ENCODE measurements at regions not wholly inside any gene's neighbourhood (a gene's known extent, or its start where the extent isn't known, plus 50 kb on each side); places are given as distances from the start of the nearest gene placed in this dataset.
"Not testable (repeated sequence)": the region's sequence is repeated elsewhere in the genome, so short reads cannot be mapped to it uniquely, and the experiment has no call there.

GRCh38 chr7:109635374-109635773 lies 1065.7 kb downstream of the DNAJB9 start:
- Histone ChIP-seq H3K4me3 (no peak overlapping the region), H3K4me1 (ENCODE audit: low read depth) (no peaks in the 10 kb centered on the region), H3K9me3 (peaks cover 15% of the 10 kb centered on the region), H3K36me3 (ENCODE audit: low read depth) (no peaks in the 10 kb centered on the region)
- ATAC-seq: no peak
- intact Hi-C loops (cut with DNase I, micrococcal nuclease): no loop called here
- no peak for TF ChIP-seq CTCF (IDR thresholded peaks at IDR 0.05)
- no peak for DNase-seq

- no peak for TF ChIP-seq CTCF (IDR thresholded peaks at IDR 0.05)
- ATAC-seq: no peak
These were observed 1067.8 kb downstream of the DNAJB9 start for GRCh38 chr7:109637428-109637990.

GRCh38 chr7:109638321-109638720 lies 1068.6 kb downstream of the DNAJB9 start:
- Histone ChIP-seq H3K9me3 (peaks cover under 1% of the 10 kb centered on the region), H3K4me3 (no peak overlapping the region), H3K4me1 (ENCODE audit: low read depth) (no peaks in the 10 kb centered on the region), H3K36me3 (ENCODE audit: low read depth) (no peaks in the 10 kb centered on the region)
- DNase-seq (no peak), ATAC-seq (no peak)
- no peak for TF ChIP-seq CTCF (IDR thresholded peaks at IDR 0.05)
- intact Hi-C loops (cut with DNase I, micrococcal nuclease): no loop called here

More at GRCh38 chr7:109637428-109637990, 1067.8 kb downstream of the DNAJB9 start:
- no peak overlapping the region for H3K4me3 ChIP-seq
- intact Hi-C loops (cut with DNase I, micrococcal nuclease): no loop called here
- no peaks in the 10 kb centered on the region for H3K4me1 ChIP-seq (ENCODE audit: low read depth)
- H3K36me3 ChIP-seq (ENCODE audit: low read depth): no peaks in the 10 kb centered on the region
- DNase-seq: no peak
- H3K9me3 ChIP-seq: peaks cover 9% of the 10 kb centered on the region

GRCh38 chr7:109639561-109639960 lies 1069.9 kb downstream of the DNAJB9 start:
- Histone ChIP-seq H3K36me3 (ENCODE audit: low read depth) (no peaks in the 10 kb centered on the region), H3K4me3 (no peak overlapping the region), H3K4me1 (ENCODE audit: low read depth) (no peaks in the 10 kb centered on the region), H3K9me3 (no peaks in the 10 kb centered on the region)
- DNase-seq (no peak), ATAC-seq (no peak)
- intact Hi-C loops (cut with DNase I, micrococcal nuclease): no loop called here
- TF ChIP-seq CTCF (IDR thresholded peaks at IDR 0.05): no peak

GRCh38 chr7:109641445-109641844 lies 1071.8 kb downstream of the DNAJB9 start:
- ATAC-seq: no peak
- no peak for DNase-seq
- intact Hi-C loops (cut with DNase I, micrococcal nuclease): no loop called here
- no peaks in the 10 kb centered on the region for H3K36me3 ChIP-seq (ENCODE audit: low read depth)
- no peak overlapping the region for H3K4me3 ChIP-seq
- peaks cover 3% of the 10 kb centered on the region for H3K9me3 ChIP-seq
- no peaks in the 10 kb centered on the region for H3K4me1 ChIP-seq (ENCODE audit: low read depth)
- no peak for TF ChIP-seq CTCF (IDR thresholded peaks at IDR 0.05)

GRCh38 chr7:109646124-109646523 lies 1076.5 kb downstream of the DNAJB9 start:
- no peak for DNase-seq
- H3K9me3 ChIP-seq: peaks cover 3% of the 10 kb centered on the region
- H3K4me3 ChIP-seq: no peak overlapping the region
- intact Hi-C loops (cut with DNase I, micrococcal nuclease): no loop called here
- no peak for TF ChIP-seq CTCF (IDR thresholded peaks at IDR 0.05)
- H3K36me3 ChIP-seq (ENCODE audit: low read depth): no peaks in the 10 kb centered on the region
- no peaks in the 10 kb centered on the region for H3K4me1 ChIP-seq (ENCODE audit: low read depth)
- ATAC-seq: no peak

GRCh38 chr7:109646594-109646993 lies 1076.9 kb downstream of the DNAJB9 start:
- ATAC-seq; H3K4me1 ChIP-seq (ENCODE audit: low read depth); H3K9me3 ChIP-seq; H3K4me3 ChIP-seq; H3K36me3 ChIP-seq (ENCODE audit: low read depth); DNase-seq; intact Hi-C loops (cut with DNase I, micrococcal nuclease): not testable (repeated sequence)

GRCh38 chr7:109647263-109647662 lies 1077.6 kb downstream of the DNAJB9 start:
- ATAC-seq: not testable (repeated sequence)

More at GRCh38 chr7:109647263-109647662, 1077.6 kb downstream of the DNAJB9 start:
- H3K36me3 ChIP-seq (ENCODE audit: low read depth); intact Hi-C loops (cut with DNase I, micrococcal nuclease); DNase-seq; H3K4me1 ChIP-seq (ENCODE audit: low read depth); H3K4me3 ChIP-seq; H3K9me3 ChIP-seq: not testable (repeated sequence)
